SK-N-SH (cell line): ENCODE measurements at regions not wholly inside any gene's neighbourhood (a gene's known extent, or its start where the extent isn't known, plus 50 kb on each side); places are given as distances from the start of the nearest gene placed in this dataset.

Experiments
- CTCF ChIA-PET: fragments of 300-600, 350-600 bp; formaldehyde crosslinking; extraction: SDS; loops from one replicate; lab custom pipeline; 2021; lab: Yijun Ruan, JAX
- POLR2A ChIA-PET: fragments of 350-600 bp; sonication (Branson Sonifier 250); formaldehyde crosslinking; extraction: SDS; loops from one replicate; lab custom pipeline; 2020; ENCODE audit warnings: antibody characterized with exemption, inconsistent platforms; lab: Yijun Ruan, JAX
- DNase-seq: peaks from one replicate; pipeline ENCODE4 v3.0.0; 2012
- H2AFZ ChIP-seq: fragments of 200-600 bp; sonication (generic); 2 replicates; pipeline ENCODE4 v1.8.1; 2016; ENCODE audit warnings: antibody characterized with exemption, mild to moderate bottlenecking, low read depth
- H3F3A ChIP-seq: fragments of 200-600 bp; sonication (generic); replicated peaks from 2 replicates; pipeline ENCODE3; 2016; ENCODE audit warnings: antibody characterized with exemption, mild to moderate bottlenecking; ENCODE audit not compliant: insufficient read depth
- H3K27ac ChIP-seq, 2 experiments: fragments of 200-500 bp in 1 of 2; fragments of 200-600 bp in 1 of 2; sonication (Bioruptor generic) in 1 of 2; sonication (generic), shearing (Covaris generic) in 1 of 2; 2 replicates each; pipeline versions ENCODE4 v1.5.1 to v1.6.1; 2014 to 2016; ENCODE audit warnings: low read depth in 2 of 2, inconsistent platforms in 1 of 2, low read length in 1 of 2, mild to moderate bottlenecking in 1 of 2, mixed read lengths in 1 of 2
- H3K27me3 ChIP-seq: fragments of 200-600 bp; sonication (generic), shearing (Covaris generic); 2 replicates; pipeline ENCODE4 v1.6.1; 2016; ENCODE audit warnings: mixed run types; ENCODE audit not compliant: insufficient read depth
- H3K36me3 ChIP-seq, 2 experiments: fragments of 200-500 bp in 1 of 2; fragments of 200-600 bp in 1 of 2; sonication (Bioruptor generic) in 1 of 2; sonication (generic) in 1 of 2; replicated peaks in 1 of 2; 2 replicates each; pipeline versions ENCODE3 to v1.5.1; 2014 to 2016; ENCODE audit warnings: low read length in 1 of 2, mild to moderate bottlenecking in 1 of 2; ENCODE audit not compliant: insufficient read depth in 2 of 2, control insufficient read depth in 1 of 2
- H3K4me1 ChIP-seq, 2 experiments: fragments of 200-500 bp in 1 of 2; fragments of 200-600 bp in 1 of 2; sonication (Bioruptor generic) in 1 of 2; sonication (generic), shearing (Covaris generic) in 1 of 2; 2 replicates each; pipeline versions ENCODE4 v1.5.1 to v1.6.1; 2014 to 2016; ENCODE audit warnings: low read depth in 1 of 2, low read length in 1 of 2, mixed run types in 1 of 2; ENCODE audit not compliant: insufficient read depth in 2 of 2, control insufficient read depth in 1 of 2
- H3K4me2 ChIP-seq: fragments of 200-600 bp; sonication (generic), shearing (Covaris generic); 2 replicates; pipeline ENCODE4 v1.6.1; 2017; ENCODE audit warnings: mixed run types
- H3K4me3 ChIP-seq, 2 experiments: fragments of 200-500 bp in 1 of 2; fragments of 200-600 bp in 1 of 2; sonication (Bioruptor generic) in 1 of 2; sonication (generic), shearing (Covaris generic) in 1 of 2; 2 replicates each; pipeline versions ENCODE4 v1.5.1 to v1.8.1; 2014 to 2016; ENCODE audit warnings: low read depth in 2 of 2, inconsistent platforms in 1 of 2, low read length in 1 of 2, mild to moderate bottlenecking in 1 of 2, mixed read lengths in 1 of 2, moderate library complexity in 1 of 2
- H3K79me2 ChIP-seq: fragments of 200-600 bp; sonication (generic); 2 replicates; pipeline ENCODE4 v1.8.1; 2017; ENCODE audit warnings: mild to moderate bottlenecking; ENCODE audit not compliant: insufficient read depth
- H3K9ac ChIP-seq: fragments of 200-600 bp; sonication (generic); 2 replicates; pipeline ENCODE4 v1.6.1; 2017; ENCODE audit warnings: mixed run types
- H3K9me2 ChIP-seq: fragments of 200-600 bp; sonication (generic); 2 replicates; pipeline ENCODE4 v1.6.1; 2017; ENCODE audit warnings: mixed run types
- H3K9me3 ChIP-seq: fragments of 200-600 bp; sonication (generic); 2 replicates; pipeline ENCODE4 v1.6.1; 2017; ENCODE audit warnings: mixed run types, mild to moderate bottlenecking, moderate library complexity
- H4K20me1 ChIP-seq: fragments of 200-600 bp; sonication (generic); 2 replicates; pipeline ENCODE4 v1.6.1; 2017; ENCODE audit warnings: mild to moderate bottlenecking, mixed run types; ENCODE audit not compliant: insufficient read depth
- EP300 ChIP-seq, 2 experiments: IDR thresholded peaks; 2 replicates each; pipeline versions ENCODE4 v1.4.0 to v1.6.1; 2012; ENCODE audit warnings: borderline replicate concordance in 1 of 2, low read depth in 1 of 2, low read length in 1 of 2
- MXI1 ChIP-seq: IDR thresholded peaks from 2 replicates; pipeline ENCODE4 v1.6.1; 2012; ENCODE audit warnings: mild to moderate bottlenecking, low read depth, low read length, improper control_type of control experiment
- NRF1 ChIP-seq: IDR thresholded peaks from 2 replicates; pipeline ENCODE4 v1.6.1; 2012; ENCODE audit warnings: low read depth, mild to moderate bottlenecking, low read length
- POLR2AphosphoS5 ChIP-seq: IDR thresholded peaks from 2 replicates; pipeline ENCODE4 v1.6.1; 2012; ENCODE audit warnings: low read depth, low read length
- SIN3A ChIP-seq: IDR thresholded peaks from 2 replicates; pipeline ENCODE4 v1.6.1; 2012; ENCODE audit warnings: low read depth, mild to moderate bottlenecking, low read length, moderate library complexity, borderline replicate concordance
- SMC3 ChIP-seq: IDR thresholded peaks from 2 replicates; pipeline ENCODE4 v1.6.1; 2012; ENCODE audit warnings: low read depth, low read length, improper control_type of control experiment
- TEAD4 ChIP-seq: IDR thresholded peaks from 2 replicates; pipeline ENCODE4 v1.4.0; 2012; ENCODE audit warnings: mild to moderate bottlenecking, borderline replicate concordance; ENCODE audit not compliant: insufficient read depth
- YY1 ChIP-seq: IDR thresholded peaks from 2 replicates; pipeline ENCODE4 v1.4.0; 2012; ENCODE audit warnings: low read depth, mild to moderate bottlenecking
- WGBS: methylation state at CpG from one replicate; pipeline ENCODE4 v1.1.6; 2017; ENCODE audit warnings: low lambda C conversion rate; 5-methylcytosine and 5-hydroxymethylcytosine counted together
- TF ChIP-seq, protein P1 (sequence below): IDR thresholded peaks from 2 replicates; pipeline ENCODE4 v1.4.0; 2012; ENCODE audit warnings: low read depth, borderline replicate concordance
- TF ChIP-seq, protein P2 (sequence below): IDR thresholded peaks from 2 replicates; pipeline ENCODE4 v1.6.1; 2012; ENCODE audit warnings: mild to moderate bottlenecking, low read depth, low read length, moderate library complexity

DNA sequence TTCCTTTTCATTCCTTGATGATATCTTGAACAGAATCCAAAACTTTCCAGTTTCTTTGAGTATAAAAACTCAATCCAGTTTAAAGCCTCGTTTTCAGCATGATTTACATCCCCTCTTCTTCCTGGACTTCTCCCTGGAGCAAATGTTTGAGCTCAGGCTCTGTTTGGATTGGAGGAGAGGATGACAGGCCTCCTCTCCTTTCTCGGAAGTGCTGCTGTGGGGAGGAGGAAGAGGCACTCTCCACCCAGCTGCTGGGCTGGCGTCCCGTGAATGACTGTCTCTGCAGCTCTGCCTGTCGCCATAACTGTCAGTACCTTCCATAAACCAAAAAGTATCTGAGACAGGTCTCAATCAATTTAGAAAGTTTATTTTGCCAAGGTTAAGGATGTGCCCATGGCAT lies 238.2 kb upstream of the AGAP1 start:
- 53% methylated on average over 5 of the region's 5 CpGs for WGBS
- Histone ChIP-seq H3K9ac (no peak overlapping the region), H3K9me2 (no peaks in the 10 kb centered on the region), H3F3A (no peaks in the 10 kb centered on the region), H3K4me1 (no peaks in the 10 kb centered on the region), H3K4me2 (no peak overlapping the region), H3K4me3 (no peak overlapping the region), H3K79me2 (no peaks in the 10 kb centered on the region), H3K27me3 (no peaks in the 10 kb centered on the region), H2AFZ (no peak overlapping the region)
- POLR2A ChIA-PET, result no interaction called here
- TF ChIP-seq MXI1, result no peak
- TF ChIP-seq, all 33 proteins: peak for 0
- Histone ChIP-seq H3K36me3 (no peaks in the 10 kb centered on the region), H3K9me3 (no peaks in the 10 kb centered on the region), H3K27ac (no peak overlapping the region), H4K20me1 (no peaks in the 10 kb centered on the region)
- DNase-seq, result no peak
- CTCF ChIA-PET, result no interaction called here

DNA sequence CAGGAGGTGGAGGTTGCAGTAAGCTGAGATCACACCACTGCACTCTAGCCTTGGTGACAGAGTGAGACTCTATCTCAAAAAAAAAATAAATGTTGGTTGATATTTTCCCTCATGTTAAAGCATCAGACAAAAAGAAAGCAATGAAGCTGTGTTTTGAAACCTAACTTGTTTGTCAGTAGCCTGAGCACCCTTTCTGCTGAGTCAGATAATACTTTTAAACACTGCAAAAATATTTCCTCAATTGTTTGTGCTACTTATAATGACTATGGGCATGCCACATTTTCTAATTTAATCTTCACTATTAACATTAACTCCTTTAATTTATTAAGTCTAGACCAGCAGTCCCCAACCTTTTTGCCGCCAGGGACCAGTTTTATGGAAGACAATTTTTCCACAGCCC lies 236.3 kb upstream of the AGAP1 start:
- Histone ChIP-seq H3K9me3 (no peaks in the 10 kb centered on the region), H3K4me2 (no peak overlapping the region), H3K27me3 (no peaks in the 10 kb centered on the region), H3K4me3 (no peak overlapping the region), H3K27ac (no peak overlapping the region), H3F3A (no peaks in the 10 kb centered on the region), H3K9ac (no peak overlapping the region), H3K79me2 (no peaks in the 10 kb centered on the region), H3K36me3 (no peaks in the 10 kb centered on the region), H3K4me1 (no peaks in the 10 kb centered on the region), H3K9me2 (no peaks in the 10 kb centered on the region), H4K20me1 (no peaks in the 10 kb centered on the region), H2AFZ (no peak overlapping the region)
- WGBS, result 96% methylated on average over 1 of the region's 1 CpG
- TF ChIP-seq, protein P1, sequence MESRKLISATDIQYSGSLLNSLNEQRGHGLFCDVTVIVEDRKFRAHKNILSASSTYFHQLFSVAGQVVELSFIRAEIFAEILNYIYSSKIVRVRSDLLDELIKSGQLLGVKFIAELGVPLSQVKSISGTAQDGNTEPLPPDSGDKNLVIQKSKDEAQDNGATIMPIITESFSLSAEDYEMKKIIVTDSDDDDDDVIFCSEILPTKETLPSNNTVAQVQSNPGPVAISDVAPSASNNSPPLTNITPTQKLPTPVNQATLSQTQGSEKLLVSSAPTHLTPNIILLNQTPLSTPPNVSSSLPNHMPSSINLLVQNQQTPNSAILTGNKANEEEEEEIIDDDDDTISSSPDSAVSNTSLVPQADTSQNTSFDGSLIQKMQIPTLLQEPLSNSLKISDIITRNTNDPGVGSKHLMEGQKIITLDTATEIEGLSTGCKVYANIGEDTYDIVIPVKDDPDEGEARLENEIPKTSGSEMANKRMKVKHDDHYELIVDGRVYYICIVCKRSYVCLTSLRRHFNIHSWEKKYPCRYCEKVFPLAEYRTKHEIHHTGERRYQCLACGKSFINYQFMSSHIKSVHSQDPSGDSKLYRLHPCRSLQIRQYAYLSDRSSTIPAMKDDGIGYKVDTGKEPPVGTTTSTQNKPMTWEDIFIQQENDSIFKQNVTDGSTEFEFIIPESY, result no peak
- TF ChIP-seq SIN3A (no peak), SMC3 (no peak), POLR2AphosphoS5 (no peak), YY1 (no peak), TEAD4 (no peak), EP300 (IDR thresholded peaks at IDR 0.05; ENCODE audit: borderline replicate concordance in 1 of 2, low read depth in 1 of 2, low read length in 1 of 2) (no peak), NRF1 (no peak)
- TF ChIP-seq, protein P2, sequence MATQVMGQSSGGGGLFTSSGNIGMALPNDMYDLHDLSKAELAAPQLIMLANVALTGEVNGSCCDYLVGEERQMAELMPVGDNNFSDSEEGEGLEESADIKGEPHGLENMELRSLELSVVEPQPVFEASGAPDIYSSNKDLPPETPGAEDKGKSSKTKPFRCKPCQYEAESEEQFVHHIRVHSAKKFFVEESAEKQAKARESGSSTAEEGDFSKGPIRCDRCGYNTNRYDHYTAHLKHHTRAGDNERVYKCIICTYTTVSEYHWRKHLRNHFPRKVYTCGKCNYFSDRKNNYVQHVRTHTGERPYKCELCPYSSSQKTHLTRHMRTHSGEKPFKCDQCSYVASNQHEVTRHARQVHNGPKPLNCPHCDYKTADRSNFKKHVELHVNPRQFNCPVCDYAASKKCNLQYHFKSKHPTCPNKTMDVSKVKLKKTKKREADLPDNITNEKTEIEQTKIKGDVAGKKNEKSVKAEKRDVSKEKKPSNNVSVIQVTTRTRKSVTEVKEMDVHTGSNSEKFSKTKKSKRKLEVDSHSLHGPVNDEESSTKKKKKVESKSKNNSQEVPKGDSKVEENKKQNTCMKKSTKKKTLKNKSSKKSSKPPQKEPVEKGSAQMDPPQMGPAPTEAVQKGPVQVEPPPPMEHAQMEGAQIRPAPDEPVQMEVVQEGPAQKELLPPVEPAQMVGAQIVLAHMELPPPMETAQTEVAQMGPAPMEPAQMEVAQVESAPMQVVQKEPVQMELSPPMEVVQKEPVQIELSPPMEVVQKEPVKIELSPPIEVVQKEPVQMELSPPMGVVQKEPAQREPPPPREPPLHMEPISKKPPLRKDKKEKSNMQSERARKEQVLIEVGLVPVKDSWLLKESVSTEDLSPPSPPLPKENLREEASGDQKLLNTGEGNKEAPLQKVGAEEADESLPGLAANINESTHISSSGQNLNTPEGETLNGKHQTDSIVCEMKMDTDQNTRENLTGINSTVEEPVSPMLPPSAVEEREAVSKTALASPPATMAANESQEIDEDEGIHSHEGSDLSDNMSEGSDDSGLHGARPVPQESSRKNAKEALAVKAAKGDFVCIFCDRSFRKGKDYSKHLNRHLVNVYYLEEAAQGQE, result no peak
- ChIA-PET CTCF (interaction anchor here (0.6 to 1.3 kb wide), 2 partner anchors 10 to 14 kb away, joined by 3 to 5 read pairs; no protein-coding TSS in a partner anchor), POLR2A (interaction anchor here (0.6 kb wide), 2 partner anchors 33 to 87 kb away, joined by 3 to 5 read pairs; no protein-coding TSS in a partner anchor)
- no peak for DNase-seq
